A673 (cell line): ENCODE measurements at regions not wholly inside any gene's neighbourhood (a gene's known extent, or its start where the extent isn't known, plus 50 kb on each side); places are given as distances from the start of the nearest gene placed in this dataset.

ENCODE experiments used
- EZH2 ChIP-seq: fragments of 200-600 bp; sonication (generic); IDR thresholded peaks from 2 replicates; pipeline ENCODE4 v1.6.1; 2017; ENCODE audit warnings: borderline replicate concordance, low read depth, mild to moderate bottlenecking, mixed read lengths, antibody characterized with exemption, low read length; ENCODE audit not compliant: poor library complexity, severe bottlenecking
- TF ChIP-seq, protein P1 (sequence below): fragments of 300-800, 200-600 bp; sonication (generic); conservative IDR thresholded peaks from 2 replicates; pipeline ENCODE4 v1.5.1; 2017; ENCODE audit warnings: low read depth, mild to moderate bottlenecking, antibody characterized with exemption, low read length, moderate library complexity, mixed read lengths

DNA sequence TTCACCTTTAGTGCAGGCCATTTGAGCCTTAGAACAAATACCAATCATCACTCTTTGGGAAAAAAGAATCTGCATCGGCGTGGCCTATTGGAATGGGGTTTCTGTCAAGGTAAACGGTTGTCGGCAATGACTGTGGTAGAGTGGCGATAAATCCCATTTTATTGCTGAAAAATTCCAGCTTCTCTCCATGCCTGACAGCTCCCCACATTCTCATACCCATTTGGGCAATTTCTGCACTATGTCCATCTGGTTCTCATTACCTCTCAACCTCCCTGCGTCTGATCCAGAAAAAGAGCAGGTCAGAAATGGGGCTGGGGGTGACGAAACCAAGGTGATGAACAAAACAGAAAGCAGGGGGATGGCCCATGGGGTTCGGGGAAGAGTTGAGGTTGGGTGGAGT lies 254.0 kb downstream of the MEIS1 start:
- TF ChIP-seq, protein P1, sequence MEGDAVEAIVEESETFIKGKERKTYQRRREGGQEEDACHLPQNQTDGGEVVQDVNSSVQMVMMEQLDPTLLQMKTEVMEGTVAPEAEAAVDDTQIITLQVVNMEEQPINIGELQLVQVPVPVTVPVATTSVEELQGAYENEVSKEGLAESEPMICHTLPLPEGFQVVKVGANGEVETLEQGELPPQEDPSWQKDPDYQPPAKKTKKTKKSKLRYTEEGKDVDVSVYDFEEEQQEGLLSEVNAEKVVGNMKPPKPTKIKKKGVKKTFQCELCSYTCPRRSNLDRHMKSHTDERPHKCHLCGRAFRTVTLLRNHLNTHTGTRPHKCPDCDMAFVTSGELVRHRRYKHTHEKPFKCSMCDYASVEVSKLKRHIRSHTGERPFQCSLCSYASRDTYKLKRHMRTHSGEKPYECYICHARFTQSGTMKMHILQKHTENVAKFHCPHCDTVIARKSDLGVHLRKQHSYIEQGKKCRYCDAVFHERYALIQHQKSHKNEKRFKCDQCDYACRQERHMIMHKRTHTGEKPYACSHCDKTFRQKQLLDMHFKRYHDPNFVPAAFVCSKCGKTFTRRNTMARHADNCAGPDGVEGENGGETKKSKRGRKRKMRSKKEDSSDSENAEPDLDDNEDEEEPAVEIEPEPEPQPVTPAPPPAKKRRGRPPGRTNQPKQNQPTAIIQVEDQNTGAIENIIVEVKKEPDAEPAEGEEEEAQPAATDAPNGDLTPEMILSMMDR = no peak
- TF ChIP-seq EZH2 = no peak
